Activated T-helper 1 cell treated with anti-CD3 and anti-CD28 coated beads, Interleukin-12 subunit alpha, Interleukin-12 subunit beta, Interleukin-2, Interleukin-4 antibody, amounts not matched to agents 30 ng/mL and 10 ng/mL and 1 ng/mL, durations not matched to agents 14 hours and 24 hours and 36 hours (primary cell): ENCODE measurements at regions not wholly inside any gene's neighbourhood (a gene's known extent, or its start where the extent isn't known, plus 50 kb on each side); places are given as distances from the start of the nearest gene placed in this dataset.

Source experiments
- DNase-seq: peaks from one replicate; pipeline ENCODE4 v3.0.0; 2021; ENCODE audit warnings: low spot score
- H3K27ac Mint-ChIP-seq: one replicate; pipeline ENCODE4 v1.8.0; 2021; ENCODE audit warnings: mild to moderate bottlenecking, mixed read lengths
- H3K27me3 Mint-ChIP-seq: one replicate; pipeline ENCODE4 v1.8.0; 2022; ENCODE audit warnings: mild to moderate bottlenecking, moderate library complexity, mixed read lengths; ENCODE audit not compliant: insufficient read depth
- H3K36me3 Mint-ChIP-seq: one replicate; pipeline ENCODE4 v1.8.0; 2021; ENCODE audit warnings: low read depth, mixed read lengths
- H3K4me1 Mint-ChIP-seq: one replicate; pipeline ENCODE4 v1.8.0; 2021; ENCODE audit warnings: low read depth, mixed read lengths
- H3K4me3 Mint-ChIP-seq: one replicate; pipeline ENCODE4 v1.8.0; 2021; ENCODE audit warnings: mild to moderate bottlenecking, moderate library complexity, mixed read lengths
- H3K9me3 Mint-ChIP-seq: one replicate; pipeline ENCODE4 v1.8.0; 2021; ENCODE audit warnings: mixed read lengths
- intact Hi-C: fragments of 100-400 bp; cut with micrococcal nuclease; formaldehyde crosslinking; loops from one replicate; pipeline ENCODE4 v1.15.1; 2024

GRCh38 chr1:199690496-199690895, 337.0 kb upstream of the NR5A2 start:
- H3K9me3 Mint-ChIP-seq: no peaks in the 10 kb centered on the region
- H3K4me3 Mint-ChIP-seq: no peak overlapping the region
- H3K27me3 Mint-ChIP-seq: peaks cover 12% of the 10 kb centered on the region
- no peaks in the 10 kb centered on the region for H3K4me1 Mint-ChIP-seq
- H3K36me3 Mint-ChIP-seq: no peaks in the 10 kb centered on the region
- DNase-seq: no peak
- intact Hi-C loops: no loop called here
- H3K27ac Mint-ChIP-seq: no peak overlapping the region

- no peak for DNase-seq
- Mint-ChIP-seq H3K27ac (no peak overlapping the region), H3K9me3 (no peaks in the 10 kb centered on the region), H3K4me1 (no peaks in the 10 kb centered on the region), H3K27me3 (peaks cover 14% of the 10 kb centered on the region), H3K36me3 (no peaks in the 10 kb centered on the region), H3K4me3 (no peak overlapping the region)
- intact Hi-C loops: no loop called here
These were observed 336.0 kb upstream of the NR5A2 start for GRCh38 chr1:199691540-199691939.

GRCh38 chr1:199693724-199694123, 333.8 kb upstream of the NR5A2 start:
- DNase-seq: no peak
- no peak overlapping the region for H3K4me3 Mint-ChIP-seq
- no peaks in the 10 kb centered on the region for H3K9me3 Mint-ChIP-seq
- H3K27me3 Mint-ChIP-seq: peaks cover 14% of the 10 kb centered on the region
- H3K4me1 Mint-ChIP-seq: no peaks in the 10 kb centered on the region
- H3K36me3 Mint-ChIP-seq: no peaks in the 10 kb centered on the region
- intact Hi-C loops: no loop called here
- no peak overlapping the region for H3K27ac Mint-ChIP-seq

- Mint-ChIP-seq H3K36me3 (no peaks in the 10 kb centered on the region), H3K27ac (no peak overlapping the region), H3K9me3 (no peaks in the 10 kb centered on the region), H3K4me3 (no peak overlapping the region), H3K4me1 (no peaks in the 10 kb centered on the region), H3K27me3 (peaks cover 11% of the 10 kb centered on the region)
- intact Hi-C loops: no loop called here
- no peak for DNase-seq
These were observed 331.3 kb upstream of the NR5A2 start for GRCh38 chr1:199696225-199696624.

- no peak overlapping the region for H3K4me3 Mint-ChIP-seq
- no peak for DNase-seq
- H3K27me3 Mint-ChIP-seq: peaks cover 11% of the 10 kb centered on the region
- H3K4me1 Mint-ChIP-seq: no peaks in the 10 kb centered on the region
- no peaks in the 10 kb centered on the region for H3K9me3 Mint-ChIP-seq
- H3K36me3 Mint-ChIP-seq: no peaks in the 10 kb centered on the region
- H3K27ac Mint-ChIP-seq: no peak overlapping the region
- intact Hi-C loops: no loop called here
These were observed 329.3 kb upstream of the NR5A2 start for GRCh38 chr1:199698222-199698621.

GRCh38 chr1:199700551-199700950, 327.0 kb upstream of the NR5A2 start:
- DNase-seq: no peak
- Mint-ChIP-seq H3K27ac (no peak overlapping the region), H3K27me3 (peaks cover 16% of the 10 kb centered on the region), H3K4me3 (no peak overlapping the region), H3K4me1 (no peaks in the 10 kb centered on the region), H3K36me3 (no peaks in the 10 kb centered on the region), H3K9me3 (no peaks in the 10 kb centered on the region)
- intact Hi-C loops: no loop called here

- no peak for DNase-seq
- no peak overlapping the region for H3K27ac Mint-ChIP-seq
- peaks cover 12% of the 10 kb centered on the region for H3K27me3 Mint-ChIP-seq
- no peaks in the 10 kb centered on the region for H3K4me1 Mint-ChIP-seq
- no peak overlapping the region for H3K4me3 Mint-ChIP-seq
- intact Hi-C loops: no loop called here
- no peaks in the 10 kb centered on the region for H3K36me3 Mint-ChIP-seq
- no peaks in the 10 kb centered on the region for H3K9me3 Mint-ChIP-seq
These were observed 325.8 kb upstream of the NR5A2 start for GRCh38 chr1:199701726-199702125.

- Mint-ChIP-seq H3K4me1 (no peaks in the 10 kb centered on the region), H3K4me3 (no peak overlapping the region), H3K27ac (no peak overlapping the region), H3K36me3 (no peaks in the 10 kb centered on the region), H3K9me3 (no peaks in the 10 kb centered on the region), H3K27me3 (peaks cover 13% of the 10 kb centered on the region)
- DNase-seq: no peak
- intact Hi-C loops: no loop called here
These were observed 323.3 kb upstream of the NR5A2 start for GRCh38 chr1:199704231-199704630.

- H3K4me3 Mint-ChIP-seq: no peak overlapping the region
- H3K36me3 Mint-ChIP-seq: no peaks in the 10 kb centered on the region
- H3K9me3 Mint-ChIP-seq: peaks cover 6% of the 10 kb centered on the region
- no peak overlapping the region for H3K27ac Mint-ChIP-seq
- no peak for DNase-seq
- intact Hi-C loops: no loop called here
- H3K4me1 Mint-ChIP-seq: no peaks in the 10 kb centered on the region
- H3K27me3 Mint-ChIP-seq: peaks cover 9% of the 10 kb centered on the region
These were observed 321.7 kb upstream of the NR5A2 start for GRCh38 chr1:199705825-199706224.

- H3K4me3 Mint-ChIP-seq: no peak overlapping the region
These were observed 320.5 kb upstream of the NR5A2 start for GRCh38 chr1:199706826-199707606.

GRCh38 chr1:199710974-199711373, 316.5 kb upstream of the NR5A2 start:
- intact Hi-C loops: no loop called here
- H3K27me3 Mint-ChIP-seq: peaks cover 9% of the 10 kb centered on the region
- no peak overlapping the region for H3K4me3 Mint-ChIP-seq
- no peak for DNase-seq
- no peaks in the 10 kb centered on the region for H3K4me1 Mint-ChIP-seq
- peaks cover 18% of the 10 kb centered on the region for H3K9me3 Mint-ChIP-seq
- H3K27ac Mint-ChIP-seq: no peak overlapping the region
- no peaks in the 10 kb centered on the region for H3K36me3 Mint-ChIP-seq

More at GRCh38 chr1:199706826-199707606, 320.5 kb upstream of the NR5A2 start:
- intact Hi-C loops: no loop called here
- Mint-ChIP-seq H3K4me1 (no peaks in the 10 kb centered on the region), H3K27me3 (peaks cover 9% of the 10 kb centered on the region), H3K36me3 (no peaks in the 10 kb centered on the region), H3K27ac (no peak overlapping the region), H3K9me3 (peaks cover 17% of the 10 kb centered on the region)
- no peak for DNase-seq

GRCh38 chr1:199716729-199717128, 310.8 kb upstream of the NR5A2 start:
- Mint-ChIP-seq H3K27me3 (peaks cover 9% of the 10 kb centered on the region), H3K4me3 (no peak overlapping the region), H3K36me3 (no peaks in the 10 kb centered on the region), H3K9me3 (peaks cover 3% of the 10 kb centered on the region), H3K27ac (no peak overlapping the region), H3K4me1 (no peaks in the 10 kb centered on the region)
- intact Hi-C loops: no loop called here
- no peak for DNase-seq

- H3K9me3 Mint-ChIP-seq: no peaks in the 10 kb centered on the region
- H3K36me3 Mint-ChIP-seq: no peaks in the 10 kb centered on the region
- H3K4me1 Mint-ChIP-seq: no peaks in the 10 kb centered on the region
- DNase-seq: no peak
- no peak overlapping the region for H3K27ac Mint-ChIP-seq
- H3K4me3 Mint-ChIP-seq: no peak overlapping the region
- intact Hi-C loops: no loop called here
- H3K27me3 Mint-ChIP-seq: peaks cover 9% of the 10 kb centered on the region
These were observed 308.2 kb upstream of the NR5A2 start for GRCh38 chr1:199719156-199719842.
